NCI-H1694 treated with DMSO at 0.1 percent for 48 hours (cell line): ENCODE measurements at regions not wholly inside any gene's neighbourhood (a gene's known extent, or its start where the extent isn't known, plus 50 kb on each side); places are given as distances from the start of the nearest gene placed in this dataset.
"Not testable (repeated sequence)": the region's sequence is repeated elsewhere in the genome, so short reads cannot be mapped to it uniquely, and the experiment has no call there.

Source experiments
- DNase-seq: peaks from one replicate; lab custom pipeline; 2025; lab: John Stamatoyannopoulos, UW

DNA sequence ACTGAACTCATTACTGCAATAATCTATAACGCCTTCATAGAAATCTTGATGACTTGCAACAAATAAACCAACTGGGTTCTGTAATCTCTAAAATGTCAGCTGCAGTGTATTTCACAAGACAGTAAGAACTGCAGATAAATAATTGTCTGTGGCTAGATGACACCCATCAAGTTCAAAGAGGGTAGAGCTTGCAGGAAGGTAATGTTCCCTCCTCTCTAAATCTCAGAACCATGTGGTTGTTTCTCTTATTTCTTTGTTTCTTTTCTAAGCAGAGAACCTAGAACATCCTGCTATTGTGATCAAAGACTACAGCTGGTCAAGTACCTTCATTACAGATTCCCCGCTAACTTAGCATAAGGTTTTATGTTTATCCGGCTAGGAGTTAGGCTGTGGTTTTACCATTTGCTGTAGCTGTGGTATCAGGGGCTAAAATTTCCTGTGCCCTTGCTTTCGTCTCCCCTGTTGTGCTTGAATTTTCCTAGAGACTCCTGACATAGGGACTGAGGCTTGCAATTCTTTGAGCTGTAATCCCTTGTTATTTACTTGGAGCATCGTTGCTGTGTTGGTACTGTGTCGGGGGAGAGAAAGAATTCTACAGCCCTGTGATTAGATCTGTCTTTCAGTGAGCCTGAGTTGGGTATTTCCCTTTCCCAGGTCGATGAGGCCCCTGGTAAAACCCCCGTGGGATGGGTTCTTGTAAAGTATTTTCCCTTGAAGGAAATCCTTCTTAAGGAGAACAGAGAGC lies 253.1 kb upstream of the BTG1 start:
- DNase-seq, result no peak

DNA sequence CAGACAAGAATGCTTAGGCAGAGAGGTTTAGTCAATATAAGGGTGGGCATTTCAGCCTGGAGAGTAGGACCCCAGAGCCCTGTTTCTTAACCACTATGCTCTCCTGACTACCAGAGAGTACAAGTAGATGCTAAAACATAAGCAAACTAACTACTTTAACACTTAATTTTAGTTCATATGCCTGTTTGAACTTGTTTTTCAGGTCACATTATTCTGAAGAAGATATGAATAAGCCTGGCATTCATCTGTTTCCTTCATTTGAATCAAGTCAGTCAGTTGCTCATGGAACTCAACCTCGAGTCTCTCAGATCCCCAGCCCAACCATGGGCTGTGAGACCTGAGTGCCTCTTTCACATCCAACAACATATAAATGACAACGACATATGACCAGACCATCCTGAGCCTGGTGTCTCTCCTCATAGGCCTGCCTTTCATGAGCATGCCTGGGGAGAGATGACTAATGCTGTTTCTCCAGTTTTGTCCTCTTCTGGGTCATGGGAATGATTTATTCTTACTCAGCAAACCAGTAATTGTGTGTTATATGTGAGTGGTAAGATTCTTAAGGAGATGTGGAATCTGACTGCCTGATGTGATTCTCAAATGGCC lies 251.1 kb upstream of the BTG1 start:
- DNase-seq, result no peak

DNA sequence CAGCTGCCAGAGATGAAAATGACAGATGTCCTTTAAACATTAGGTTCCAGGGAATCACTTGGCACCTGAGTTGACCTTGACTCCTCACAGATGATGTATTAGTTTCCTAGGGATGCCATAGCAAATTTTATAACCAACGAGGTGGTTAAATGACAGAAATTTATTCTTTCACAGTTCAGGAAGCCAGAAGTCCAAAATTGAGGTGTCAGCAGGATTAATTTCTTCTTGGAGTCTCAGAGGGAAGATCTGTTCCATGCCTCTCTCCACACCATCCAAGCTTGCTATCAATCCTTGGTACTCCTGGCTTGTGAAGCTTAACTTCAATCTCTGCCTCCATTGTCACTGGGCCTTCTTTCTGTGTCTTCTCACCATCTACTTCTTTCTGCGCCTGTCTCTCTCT lies 249.7 kb upstream of the BTG1 start:
- no peak for DNase-seq

DNA sequence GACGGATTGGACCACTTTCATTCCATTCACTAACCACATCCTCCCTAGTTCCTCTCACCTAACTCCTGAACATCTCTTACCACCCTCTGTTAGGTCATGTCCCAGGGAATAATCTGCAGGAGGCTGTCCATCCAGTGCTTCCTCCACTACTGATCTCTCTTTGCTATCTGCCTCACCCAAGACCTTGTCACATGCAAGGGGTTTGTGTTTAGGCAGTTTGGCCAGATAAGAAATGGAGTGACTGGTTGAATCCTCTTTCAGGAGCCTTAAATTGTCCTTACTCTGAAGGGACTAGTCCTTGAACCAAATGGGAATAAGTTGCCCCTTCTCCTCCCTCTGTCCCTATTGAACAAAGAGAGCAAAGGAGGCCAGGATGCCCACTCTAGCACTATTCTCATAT lies 249.2 kb upstream of the BTG1 start:
- DNase-seq, result no peak

DNA sequence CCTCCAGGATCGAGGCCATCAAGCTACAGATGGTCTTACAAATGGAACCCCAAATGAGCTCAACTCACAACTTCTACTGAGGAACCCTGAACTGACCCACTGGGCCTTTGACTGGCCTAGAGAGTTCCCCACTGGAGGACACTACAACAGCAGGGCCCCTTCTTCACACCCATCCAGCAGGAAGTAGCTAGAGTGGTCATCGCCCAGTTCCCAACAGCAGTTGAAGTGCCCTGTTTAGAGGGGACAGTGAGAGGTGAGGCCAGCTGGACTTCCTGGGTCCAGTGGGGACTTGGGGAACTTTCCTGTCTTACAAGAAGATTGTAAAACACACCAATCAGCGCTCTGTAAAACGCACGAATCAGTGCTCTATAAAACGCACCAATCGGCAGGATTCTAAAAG lies 247.9 kb upstream of the BTG1 start:
- DNase-seq, result no peak

DNA sequence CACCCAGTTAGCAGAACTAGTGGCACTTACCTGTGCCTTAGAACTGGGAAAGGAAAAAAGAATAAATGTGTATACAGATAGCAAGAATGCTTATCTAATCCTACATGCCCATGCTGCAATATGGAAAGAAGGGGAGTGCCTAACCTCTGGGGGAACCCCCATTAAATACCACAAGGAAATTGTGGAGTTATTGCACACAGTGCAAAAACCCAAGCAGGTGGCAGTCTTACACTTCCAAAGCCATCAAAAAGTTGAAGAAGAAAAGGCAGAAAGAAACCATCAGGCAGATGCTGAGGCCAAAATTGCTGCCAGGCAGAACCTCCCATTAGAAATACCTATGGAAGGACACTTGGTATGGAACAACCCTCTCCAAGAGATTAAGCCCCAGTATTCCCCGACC lies 246.1 kb upstream of the BTG1 start:
- not testable (repeated sequence) for DNase-seq

DNA sequence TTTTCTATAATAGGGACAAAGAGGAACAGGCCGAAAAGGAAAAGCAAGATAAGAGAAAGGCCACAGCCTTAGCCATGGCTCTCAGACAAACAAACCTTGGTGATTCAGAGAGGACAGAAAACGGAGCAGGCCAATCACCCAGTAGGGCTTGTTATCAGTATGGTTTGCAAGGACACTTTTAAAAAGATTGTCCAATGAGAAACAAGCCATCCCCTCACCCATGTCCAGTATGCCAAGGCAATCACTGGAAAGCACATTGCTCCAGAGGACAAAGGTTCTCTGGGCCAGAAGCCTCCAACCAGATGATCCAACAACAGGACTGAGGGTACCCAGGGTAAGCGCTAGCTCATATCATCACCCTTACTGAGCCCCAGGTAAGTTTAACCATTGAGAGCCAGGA lies 243.8 kb upstream of the BTG1 start:
- DNase-seq, result no peak

DNA sequence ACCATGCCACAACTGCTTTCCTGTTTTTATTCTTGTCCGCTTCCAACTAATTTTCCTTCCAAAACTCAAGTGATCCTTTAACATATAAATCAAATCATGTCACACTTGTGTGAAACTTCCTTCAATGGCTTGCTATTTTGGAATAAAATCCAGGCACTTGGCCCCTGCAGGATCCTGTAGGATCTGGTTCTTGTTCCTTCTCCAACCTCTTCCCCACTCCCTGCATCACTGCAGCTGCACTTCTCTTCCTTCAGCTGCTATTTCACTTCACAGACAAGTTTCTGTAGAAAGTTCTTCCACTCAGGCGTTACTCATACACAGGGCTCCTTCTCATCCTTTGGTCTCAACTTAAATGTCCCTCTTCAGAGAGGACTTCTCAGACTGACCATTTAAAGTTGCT lies 239.7 kb upstream of the BTG1 start:
- DNase-seq, result no peak

DNA sequence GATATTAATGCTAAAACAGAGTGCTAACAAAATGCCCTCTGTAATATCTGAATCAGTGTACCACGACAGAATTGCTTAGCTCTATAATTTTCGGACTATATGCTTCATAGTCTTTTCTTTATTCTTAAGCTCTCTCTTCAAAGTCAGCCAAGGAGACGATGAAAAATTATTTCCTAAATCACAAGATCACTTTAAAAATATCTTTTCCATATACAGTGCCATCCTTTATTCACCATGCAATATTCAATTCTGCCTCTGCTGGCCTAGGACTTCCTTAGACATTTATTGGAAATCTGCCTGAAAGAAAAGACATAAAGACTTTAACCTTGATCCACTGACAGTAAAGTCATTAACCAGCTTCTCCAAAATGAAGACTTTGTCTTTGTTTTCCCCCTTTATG lies 238.9 kb upstream of the BTG1 start:
- no peak for DNase-seq

DNA sequence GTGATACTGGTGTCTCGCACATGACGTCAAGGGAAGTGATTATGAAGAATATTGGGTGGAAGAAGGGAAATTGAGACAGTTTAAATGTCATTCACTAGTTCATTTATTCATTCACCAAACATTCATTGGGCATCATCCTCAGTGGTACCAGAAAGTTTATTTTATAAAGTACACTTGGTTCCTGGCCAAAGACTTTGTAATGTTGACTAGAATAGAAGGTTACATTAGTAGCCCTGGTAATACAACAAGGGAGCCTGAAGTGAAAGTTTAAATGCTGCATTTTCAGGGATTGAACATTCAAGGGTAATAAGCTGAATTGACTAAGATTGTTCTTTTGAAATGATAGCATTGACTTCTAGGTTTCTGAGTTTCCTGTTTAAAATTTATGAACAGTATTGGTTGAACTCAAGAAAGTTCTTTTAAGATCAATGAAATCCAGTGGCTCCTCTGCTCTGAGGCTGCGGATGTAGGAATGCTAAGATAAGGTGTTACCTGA lies 236.8 kb upstream of the BTG1 start:
- no peak for DNase-seq

DNA sequence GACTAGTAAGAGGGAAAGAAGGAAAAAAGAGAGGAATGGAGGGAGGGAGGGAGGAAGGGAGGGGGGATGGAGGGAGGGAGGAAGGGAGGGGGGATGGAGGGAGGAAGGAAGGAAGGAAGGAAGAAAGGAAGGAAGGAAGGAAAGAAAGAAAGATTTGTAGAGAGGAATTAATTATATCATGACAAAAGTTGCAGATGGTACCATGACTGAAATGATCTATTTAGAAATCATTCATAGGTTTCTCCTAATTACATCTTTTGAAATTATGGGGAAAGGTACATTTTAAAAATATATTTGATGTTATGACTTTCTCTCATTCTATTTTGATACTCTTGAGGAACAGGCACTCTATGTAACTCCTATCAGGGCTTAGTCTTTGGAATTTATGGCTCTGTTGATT lies 236.2 kb upstream of the BTG1 start:
- no peak for DNase-seq

DNA sequence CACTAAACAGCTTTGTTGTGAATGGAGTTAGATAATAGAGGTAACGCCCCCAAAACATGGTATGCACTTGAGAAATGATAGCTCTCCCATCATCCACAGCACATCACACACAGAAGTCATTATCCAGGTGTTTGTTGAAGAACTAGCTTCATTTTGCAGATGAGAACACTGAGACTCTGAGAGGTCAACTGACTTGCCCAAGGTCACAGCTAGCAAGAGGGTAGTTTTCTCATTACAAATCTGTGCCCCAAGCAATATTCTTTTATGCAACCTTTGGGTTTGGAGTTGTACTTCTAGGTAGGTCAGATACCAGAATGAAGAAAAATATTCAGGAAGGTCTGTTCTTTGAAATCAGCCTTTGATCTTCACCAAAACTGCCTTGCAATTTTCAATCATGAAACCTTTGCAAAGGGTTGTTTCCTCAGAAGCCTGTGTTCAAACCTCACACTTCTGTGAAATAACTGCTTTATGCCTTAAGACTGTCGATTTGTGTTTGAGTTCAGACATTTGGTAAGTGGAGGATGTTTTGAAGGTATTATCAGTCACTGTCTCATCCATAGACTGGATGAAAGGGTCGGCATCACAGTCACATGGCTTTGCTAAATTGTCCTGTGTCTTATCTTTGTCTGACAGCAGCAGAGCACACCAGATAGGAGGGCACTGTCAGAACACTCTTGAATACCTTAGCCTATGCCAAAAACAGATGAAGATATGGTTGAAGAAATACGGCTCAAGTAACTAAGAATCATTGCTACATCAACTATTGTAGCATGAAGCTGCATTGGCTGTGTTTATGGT lies 233.2 kb upstream of the BTG1 start:
- no peak for DNase-seq

DNA sequence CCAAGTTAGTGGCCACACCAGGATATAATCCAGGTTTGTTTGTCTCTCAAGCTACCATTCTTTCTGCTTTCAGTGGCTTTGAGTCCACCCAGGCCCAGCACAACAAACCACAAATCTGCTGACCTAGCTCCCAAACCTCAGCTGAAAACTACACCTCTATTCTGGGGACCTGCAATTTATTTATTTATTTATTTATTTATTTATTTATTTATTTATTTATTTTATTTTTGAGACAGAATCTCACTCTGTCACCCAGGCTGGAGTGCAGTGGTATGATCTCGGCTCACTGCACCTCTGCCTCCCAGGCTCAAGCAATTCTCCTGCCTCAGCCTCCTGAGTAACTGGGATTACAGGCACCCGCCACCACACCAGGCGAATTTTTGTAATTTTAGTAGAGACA lies 229.9 kb upstream of the BTG1 start:
- not testable (repeated sequence) for DNase-seq

DNA sequence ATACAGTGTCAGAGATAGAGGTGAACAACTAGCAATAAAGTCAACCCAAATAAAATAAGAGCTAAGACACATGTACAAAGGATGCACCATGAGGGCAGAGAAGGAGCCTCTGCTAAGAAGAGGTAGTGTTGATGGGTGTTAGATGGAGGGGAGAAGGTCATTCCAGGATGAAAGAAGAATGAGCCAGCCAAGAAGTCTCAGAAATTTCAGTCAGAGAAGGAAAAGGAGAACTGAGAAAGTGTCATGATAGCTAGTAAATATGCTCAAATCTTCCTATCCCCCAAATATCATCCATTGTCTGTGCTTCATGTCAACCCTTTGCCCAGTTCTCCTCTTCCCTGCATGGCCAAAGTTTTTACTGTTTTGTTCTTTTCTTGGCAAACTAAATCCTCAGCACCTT lies 225.2 kb upstream of the BTG1 start:
- DNase-seq, result no peak

DNA sequence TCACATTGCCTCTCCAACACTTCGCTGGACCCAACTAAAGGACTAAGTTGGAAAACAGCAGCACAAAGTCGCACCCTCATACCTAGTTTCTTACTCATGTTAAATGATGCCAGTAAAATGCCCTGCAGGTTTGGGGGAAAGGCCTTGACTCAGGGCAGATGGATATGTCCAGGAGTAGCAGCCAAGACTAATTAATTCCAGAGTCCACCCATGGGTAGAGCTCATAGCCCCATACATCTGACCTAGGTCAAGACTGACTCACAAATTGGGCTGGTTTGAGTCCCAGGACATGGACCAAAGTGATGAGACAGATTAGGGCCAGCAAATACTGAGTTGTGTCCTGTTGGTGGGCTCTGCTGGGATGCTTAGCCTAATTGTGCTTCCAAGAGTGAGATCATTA lies 224.0 kb upstream of the BTG1 start:
- no peak for DNase-seq

DNA sequence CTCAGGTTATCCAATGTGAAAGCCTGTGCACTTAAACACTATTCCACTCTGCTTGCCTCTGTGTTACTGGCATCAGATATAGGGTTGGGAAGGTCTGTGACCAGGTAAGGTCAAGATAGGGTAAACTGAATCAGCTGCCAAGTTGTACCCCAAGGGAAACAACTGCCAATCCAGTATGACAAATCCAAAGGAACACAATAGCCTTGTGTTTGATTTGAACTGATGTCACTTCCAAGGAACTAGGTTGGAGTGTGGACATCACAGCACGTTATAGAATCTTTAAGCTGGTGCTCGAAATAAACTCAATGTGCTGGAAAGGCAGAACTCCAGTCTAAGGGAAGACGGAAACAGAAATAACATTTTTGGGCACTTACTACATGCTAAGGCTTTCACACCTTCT lies 223.4 kb upstream of the BTG1 start:
- no peak for DNase-seq

DNA sequence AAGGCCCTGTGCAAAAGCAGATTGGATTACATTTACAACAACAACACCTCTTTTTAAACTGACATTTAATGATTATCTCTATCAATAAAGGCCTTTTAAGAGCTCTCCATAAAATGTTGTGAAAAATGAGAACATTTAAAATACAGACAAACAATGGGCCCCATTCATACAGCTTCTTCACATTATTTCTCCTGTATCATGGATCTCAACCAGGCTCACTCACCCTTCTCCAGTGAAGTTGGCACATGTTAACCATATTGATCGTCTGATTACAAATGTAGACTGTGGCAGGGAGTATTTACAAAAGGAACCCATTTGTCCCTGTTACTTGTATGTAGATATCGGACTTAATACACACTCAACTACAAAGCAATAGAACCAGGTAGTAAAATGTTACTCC lies 220.2 kb upstream of the BTG1 start:
- DNase-seq, result no peak

DNA sequence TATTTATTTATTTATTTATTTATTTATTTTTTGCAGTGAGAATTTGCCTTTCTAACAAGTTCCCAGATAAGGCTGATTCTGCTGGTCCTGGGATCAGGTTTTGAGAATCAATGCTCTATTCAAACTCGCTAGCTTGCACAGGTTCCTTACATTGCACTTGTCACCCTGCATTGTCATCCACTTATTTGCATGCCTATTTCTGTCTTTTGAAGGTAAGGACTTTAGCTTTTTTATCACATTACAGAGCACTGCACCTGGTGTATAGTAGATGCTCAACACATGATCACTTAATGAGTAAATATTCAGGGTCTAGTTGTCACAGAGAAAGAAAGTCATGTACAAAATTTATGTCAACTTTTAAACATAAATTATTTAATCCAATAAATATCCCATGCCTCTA lies 219.7 kb upstream of the BTG1 start:
- no peak for DNase-seq

DNA sequence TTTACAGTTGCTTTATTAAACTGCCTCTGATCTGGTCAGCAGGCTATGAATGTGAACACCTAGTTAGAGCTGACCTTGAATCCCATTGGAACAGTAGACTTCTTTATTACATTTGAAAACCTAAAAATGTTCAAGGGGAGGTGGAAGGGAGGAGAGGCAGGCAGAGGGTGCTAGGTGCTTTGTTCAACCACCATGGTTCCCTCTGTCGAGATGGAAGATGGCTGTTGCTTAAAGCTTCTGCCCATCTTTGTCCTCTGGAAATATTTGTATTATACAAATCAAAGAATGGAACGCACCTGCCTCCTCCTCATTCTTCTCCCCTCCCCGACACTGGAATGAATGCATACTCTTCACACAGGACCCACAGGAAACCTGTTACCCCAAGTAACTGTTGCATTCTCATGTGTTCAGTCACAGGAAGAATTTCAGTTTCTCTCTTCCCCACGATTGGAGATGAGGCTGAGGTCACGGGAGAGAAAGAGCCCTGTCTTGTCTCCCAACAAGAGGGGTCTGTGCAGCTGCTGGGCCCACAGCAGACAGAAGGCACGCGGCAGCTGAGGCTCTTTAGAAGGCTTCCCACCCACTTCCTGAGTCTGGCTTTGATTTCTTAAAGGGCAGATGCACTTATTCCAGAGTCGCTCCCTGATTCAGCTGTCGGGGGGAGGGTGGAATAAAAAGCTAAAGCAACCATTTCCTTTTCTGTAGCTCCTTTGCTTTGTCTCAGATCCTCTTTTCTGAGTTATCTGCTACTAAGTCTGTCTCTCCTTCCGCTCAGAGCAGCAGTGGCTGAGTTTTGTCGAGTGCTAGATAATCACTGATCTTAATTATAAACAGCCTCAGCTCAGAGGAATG lies 217.9 kb upstream of the BTG1 start:
- DNase-seq, result no peak

DNA sequence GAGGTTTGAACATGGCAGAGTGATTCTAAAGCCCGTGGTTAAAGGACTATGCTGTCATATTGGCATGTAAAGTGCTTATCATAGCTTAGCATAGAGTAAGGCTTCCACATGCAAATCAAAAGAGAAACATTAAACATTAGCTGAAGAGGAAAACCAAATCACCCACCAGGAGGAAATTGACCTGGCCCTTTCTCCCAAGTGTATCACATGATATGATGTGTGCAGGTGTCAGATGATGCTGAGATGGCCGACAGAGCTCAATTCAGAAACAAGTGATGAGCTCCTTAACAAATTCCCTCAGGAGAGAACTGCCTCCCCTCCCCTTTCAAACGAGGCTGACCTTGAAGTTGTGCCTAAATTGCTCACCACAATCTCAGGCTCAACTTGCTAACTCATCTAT lies 217.1 kb upstream of the BTG1 start:
- DNase-seq, result no peak

DNA sequence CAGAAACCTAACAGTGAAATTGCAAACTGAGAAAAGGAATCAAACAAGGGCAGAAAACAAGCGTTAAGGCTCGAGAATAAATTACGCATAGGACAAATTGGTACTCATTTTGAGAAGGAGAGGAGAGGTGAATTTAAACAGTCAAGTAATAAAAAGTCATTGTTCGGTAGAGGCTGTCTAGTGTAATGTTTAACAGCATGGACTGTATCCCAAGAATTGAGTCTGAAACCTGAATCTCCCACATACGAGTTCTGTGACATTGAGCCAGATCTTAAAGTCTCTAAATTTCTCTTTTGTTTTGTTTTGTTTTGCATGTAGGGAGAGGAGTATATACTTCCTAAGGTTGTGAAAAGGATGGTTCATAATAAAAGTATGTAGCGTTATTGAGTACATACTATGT lies 216.5 kb upstream of the BTG1 start:
- DNase-seq, result no peak

DNA sequence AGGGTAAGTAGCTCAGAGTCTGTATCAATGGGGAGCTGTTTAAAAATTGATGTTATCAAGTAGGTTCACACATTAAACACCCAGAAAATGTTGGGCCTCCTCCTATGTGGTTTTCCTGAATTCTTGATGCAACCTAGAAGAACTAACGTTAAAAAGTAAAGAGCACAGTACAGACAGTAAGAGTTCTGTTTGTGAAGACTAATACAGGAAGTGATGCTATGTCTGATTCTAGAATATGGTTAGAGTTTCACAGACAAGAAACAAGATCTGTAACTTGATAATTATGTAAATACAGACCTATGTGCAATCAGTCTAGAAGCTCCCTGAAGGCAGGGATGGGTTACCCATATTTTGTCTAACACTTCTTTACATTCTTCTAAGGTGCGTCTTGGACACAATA lies 214.9 kb upstream of the BTG1 start:
- no peak for DNase-seq
